Lower leg skin (tissue), 3 donors: ENCODE measurements at regions not wholly inside any gene's neighbourhood (a gene's known extent, or its start where the extent isn't known, plus 50 kb on each side); places are given as distances from the start of the nearest gene placed in this dataset.

Experiments
- POLR2A ChIP-seq, 2 donors: fragments of 450-650 bp; IDR thresholded peaks; one replicate each; pipeline ENCODE4 v1.6.1; 2016 to 2017; ENCODE audit warnings: antibody characterized with exemption in 2 of 2, mild to moderate bottlenecking in 1 of 2, moderate library complexity in 1 of 2
- TF ChIP-seq, protein P1 (sequence below), 3 donors: fragments of 450-650 bp; IDR thresholded peaks; one replicate each; pipeline ENCODE4 v1.5.1; 2016; ENCODE audit warnings: antibody characterized with exemption in 3 of 3, mild to moderate bottlenecking in 3 of 3, moderate library complexity in 2 of 3

DNA sequence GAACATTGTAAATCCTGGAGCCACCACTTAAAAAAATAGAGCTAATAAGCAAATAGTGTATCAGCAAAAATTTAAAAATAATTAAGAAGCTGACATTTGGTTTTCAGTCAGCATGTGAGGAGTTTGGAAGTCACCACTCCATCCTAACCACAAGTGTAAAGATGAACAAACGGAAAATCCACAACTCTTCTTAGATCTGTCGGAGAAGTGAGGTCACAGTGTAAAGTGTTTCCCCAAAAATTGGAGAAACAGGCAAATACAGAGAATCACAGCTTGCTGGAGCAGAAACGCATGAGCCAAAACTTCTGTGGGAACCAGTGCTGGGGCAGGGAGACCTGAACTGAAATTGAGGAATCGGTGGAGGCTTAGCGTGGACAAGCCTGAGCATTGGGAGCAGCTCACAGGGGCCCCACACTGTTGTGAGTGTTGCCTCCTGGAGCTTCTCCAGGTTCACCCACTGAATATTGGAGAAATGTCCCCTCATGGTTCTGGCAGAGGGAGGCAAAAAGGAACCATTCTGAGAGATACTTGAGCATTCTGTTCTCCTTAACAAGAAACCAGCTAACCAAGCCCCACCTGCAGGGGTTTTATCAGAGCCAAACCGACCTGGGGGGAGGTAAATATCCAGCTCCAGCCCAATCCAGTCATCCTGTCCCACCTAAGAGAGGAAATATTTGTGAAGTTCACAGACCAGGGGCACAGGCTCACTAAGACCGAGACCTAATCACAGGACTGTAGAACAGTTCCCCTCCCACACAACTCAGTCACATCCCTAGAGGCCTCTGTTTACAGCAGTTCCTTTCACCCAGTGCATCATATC lies 192.0 kb downstream of the ERMARD start:
- TF ChIP-seq, protein P1, sequence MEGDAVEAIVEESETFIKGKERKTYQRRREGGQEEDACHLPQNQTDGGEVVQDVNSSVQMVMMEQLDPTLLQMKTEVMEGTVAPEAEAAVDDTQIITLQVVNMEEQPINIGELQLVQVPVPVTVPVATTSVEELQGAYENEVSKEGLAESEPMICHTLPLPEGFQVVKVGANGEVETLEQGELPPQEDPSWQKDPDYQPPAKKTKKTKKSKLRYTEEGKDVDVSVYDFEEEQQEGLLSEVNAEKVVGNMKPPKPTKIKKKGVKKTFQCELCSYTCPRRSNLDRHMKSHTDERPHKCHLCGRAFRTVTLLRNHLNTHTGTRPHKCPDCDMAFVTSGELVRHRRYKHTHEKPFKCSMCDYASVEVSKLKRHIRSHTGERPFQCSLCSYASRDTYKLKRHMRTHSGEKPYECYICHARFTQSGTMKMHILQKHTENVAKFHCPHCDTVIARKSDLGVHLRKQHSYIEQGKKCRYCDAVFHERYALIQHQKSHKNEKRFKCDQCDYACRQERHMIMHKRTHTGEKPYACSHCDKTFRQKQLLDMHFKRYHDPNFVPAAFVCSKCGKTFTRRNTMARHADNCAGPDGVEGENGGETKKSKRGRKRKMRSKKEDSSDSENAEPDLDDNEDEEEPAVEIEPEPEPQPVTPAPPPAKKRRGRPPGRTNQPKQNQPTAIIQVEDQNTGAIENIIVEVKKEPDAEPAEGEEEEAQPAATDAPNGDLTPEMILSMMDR (IDR thresholded peaks at IDR 0.05): no peak
- TF ChIP-seq POLR2A (IDR thresholded peaks at IDR 0.05): no peak
